IMR-90 (cell line): ENCODE measurements at regions not wholly inside any gene's neighbourhood (a gene's known extent, or its start where the extent isn't known, plus 50 kb on each side); places are given as distances from the start of the nearest gene placed in this dataset.

Source experiments
- ATAC-seq: fragments of 200-7000 bp; cut with Tn5 transposase; 2 replicates; pipeline ENCODE4 v1.9.1; 2020; ENCODE audit warnings: low read depth, mild to moderate bottlenecking, moderate library complexity
- BruUV-seq: library from RNA; stranded (reverse); fragments of 400-500 nt; replicated peaks from 2 replicates; lab custom pipeline; 2021; lab: Mats Ljungman, UMichigan
- CTCF ChIA-PET: fragments of 300-600 bp; formaldehyde crosslinking; extraction: SDS; loops from one replicate; lab custom pipeline; 2021; ENCODE audit warnings: antibody characterized with exemption; lab: Yijun Ruan, JAX
- POLR2A ChIA-PET: fragments of 300-600 bp; sonication (Branson Sonifier 250); formaldehyde crosslinking; loops from one replicate; lab custom pipeline; 2022; ENCODE audit warnings: antibody characterized with exemption; ENCODE audit not compliant: unreplicated experiment; lab: Charles Lee
- DNase-seq: peaks from one replicate; pipeline ENCODE4 v3.0.0; 2013
- H2AFZ ChIP-seq: replicated peaks from 2 replicates; pipeline ENCODE3; 2013; ENCODE audit warnings: low read length, mild to moderate bottlenecking; ENCODE audit not compliant: poor library complexity
- H2AK5ac ChIP-seq: 2 replicates; pipeline ENCODE4 v1.6.1; 2013; ENCODE audit warnings: low read depth, low read length, inconsistent platforms
- H2AK9ac ChIP-seq: replicated peaks from 2 replicates; pipeline ENCODE3; 2013; ENCODE audit warnings: mild to moderate bottlenecking, low read depth, low read length, moderate library complexity; ENCODE audit not compliant: poor library complexity
- H2BK120ac ChIP-seq: 2 replicates; pipeline ENCODE4 v1.6.1; 2013; ENCODE audit warnings: low read depth, low read length, inconsistent platforms
- H2BK15ac ChIP-seq: 3 replicates; pipeline ENCODE4 v1.6.1; 2013; ENCODE audit warnings: low read depth, low read length, inconsistent platforms
- H2BK20ac ChIP-seq: 2 replicates; pipeline ENCODE4 v1.6.1; 2013; ENCODE audit warnings: low read depth, mild to moderate bottlenecking, inconsistent platforms, low read length, moderate library complexity
- H2BK5ac ChIP-seq: 2 replicates; pipeline ENCODE4 v1.6.1; 2013; ENCODE audit warnings: mild to moderate bottlenecking, low read depth, low read length, inconsistent platforms; ENCODE audit not compliant: poor library complexity, severe bottlenecking
- H3K14ac ChIP-seq: replicated peaks from 2 replicates; pipeline ENCODE4 v1.6.1; 2013; ENCODE audit warnings: low read depth, low read length, inconsistent platforms
- H3K18ac ChIP-seq: 2 replicates; pipeline ENCODE4 v1.6.1; 2013; ENCODE audit warnings: low read depth, low read length, control low read depth
- H3K23ac ChIP-seq: 2 replicates; pipeline ENCODE4 v1.6.1; 2013; ENCODE audit warnings: low read depth, low read length, inconsistent platforms
- H3K27ac ChIP-seq: 2 replicates; pipeline ENCODE4 v1.5.1; 2013; ENCODE audit warnings: mild to moderate bottlenecking, control low read depth, low read length; ENCODE audit not compliant: insufficient read depth
- H3K27me3 ChIP-seq: 2 replicates; pipeline ENCODE4 v1.6.1; 2013; ENCODE audit warnings: low read length; ENCODE audit not compliant: control insufficient read depth, insufficient read depth
- H3K36me3 ChIP-seq: 2 replicates; pipeline ENCODE4 v1.6.1; 2013; ENCODE audit warnings: low read length, mixed read lengths; ENCODE audit not compliant: control insufficient read depth, insufficient read depth
- H3K4ac ChIP-seq: 2 replicates; pipeline ENCODE4 v1.6.1; 2013; ENCODE audit warnings: low read depth, low read length, inconsistent platforms
- H3K4me1 ChIP-seq: 2 replicates; pipeline ENCODE4 v1.6.1; 2013; ENCODE audit warnings: low read length, mixed read lengths; ENCODE audit not compliant: control insufficient read depth, insufficient read depth
- H3K4me2 ChIP-seq: 2 replicates; pipeline ENCODE4 v1.6.1; 2013; ENCODE audit warnings: low read depth, mild to moderate bottlenecking, control low read depth, low read length, moderate library complexity
- H3K4me3 ChIP-seq: 2 replicates; pipeline ENCODE4 v1.5.1; 2013; ENCODE audit warnings: low read depth, mild to moderate bottlenecking, control low read depth, low read length, moderate library complexity; ENCODE audit not compliant: insufficient read depth
- H3K56ac ChIP-seq: 2 replicates; pipeline ENCODE4 v1.6.1; 2013; ENCODE audit warnings: low read length, inconsistent platforms; ENCODE audit not compliant: insufficient read depth; ENCODE audit errors: extremely low read depth
- H3K79me1 ChIP-seq, 2 experiments: 2 replicates each; pipeline ENCODE4 v1.6.1; 2013; ENCODE audit warnings: low read length in 2 of 2, inconsistent platforms in 1 of 2, low read depth in 1 of 2
- H3K9ac ChIP-seq: 2 replicates; pipeline ENCODE4 v1.6.1; 2013; ENCODE audit warnings: low read depth, low read length, control low read depth
- H3K9me1 ChIP-seq: 2 replicates; pipeline ENCODE4 v1.6.1; 2013; ENCODE audit warnings: low read length, inconsistent platforms; ENCODE audit not compliant: insufficient read depth
- H3K9me3 ChIP-seq: 2 replicates; pipeline ENCODE4 v1.6.1; 2013; ENCODE audit warnings: low read length; ENCODE audit not compliant: control insufficient read depth, insufficient read depth
- H4K20me1 ChIP-seq: 2 replicates; pipeline ENCODE4 v1.6.1; 2013; ENCODE audit warnings: low read length, inconsistent platforms; ENCODE audit not compliant: insufficient read depth
- H4K5ac ChIP-seq: 2 replicates; pipeline ENCODE4 v1.6.1; 2013; ENCODE audit warnings: mild to moderate bottlenecking, low read depth, low read length, control low read depth
- H4K8ac ChIP-seq, 2 experiments: 2 replicates each; pipeline ENCODE4 v1.6.1; 2013; ENCODE audit warnings: low read depth in 2 of 2, low read length in 2 of 2, control low read depth in 1 of 2, inconsistent platforms in 1 of 2
- H4K91ac ChIP-seq: 2 replicates; pipeline ENCODE4 v1.6.1; 2013; ENCODE audit warnings: low read depth, low read length, inconsistent platforms; ENCODE audit not compliant: insufficient read depth
- CEBPB ChIP-seq: IDR thresholded peaks from 2 replicates; pipeline ENCODE4 v1.6.1; 2012; ENCODE audit warnings: low read depth, low read length, improper control_type of control experiment
- FOS ChIP-seq: fragments of 150-350 bp; IDR thresholded peaks from 2 replicates; pipeline ENCODE4 v1.6.1; 2016; ENCODE audit warnings: low read depth, low read length
- MAFK ChIP-seq: IDR thresholded peaks from 2 replicates; pipeline ENCODE4 v1.6.1; 2012; ENCODE audit warnings: low read depth, low read length, improper control_type of control experiment
- MAZ ChIP-seq: IDR thresholded peaks from 2 replicates; pipeline ENCODE4 v1.6.1; 2012; ENCODE audit warnings: low read depth, mild to moderate bottlenecking, low read length, improper control_type of control experiment, moderate library complexity, borderline replicate concordance
- MXI1 ChIP-seq: IDR thresholded peaks from 2 replicates; pipeline ENCODE4 v1.6.1; 2012; ENCODE audit warnings: low read depth, mild to moderate bottlenecking, low read length, moderate library complexity, borderline replicate concordance
- POLR2A ChIP-seq: IDR thresholded peaks from 2 replicates; pipeline ENCODE4 v1.6.1; 2012; ENCODE audit warnings: mild to moderate bottlenecking, low read depth, low read length
- RAD21 ChIP-seq: IDR thresholded peaks from 2 replicates; pipeline ENCODE4 v1.6.1; 2012; ENCODE audit warnings: low read length, improper control_type of control experiment
- RFX5 ChIP-seq: IDR thresholded peaks from 2 replicates; pipeline ENCODE4 v1.8.0; 2012; ENCODE audit warnings: low read depth, mild to moderate bottlenecking, low read length, moderate library complexity
- SMC3 ChIP-seq: fragments of 150-350 bp; IDR thresholded peaks from 2 replicates; pipeline ENCODE4 v1.6.1; 2016; ENCODE audit warnings: low read depth, mild to moderate bottlenecking, antibody characterized with exemption, low read length, moderate library complexity
- USF2 ChIP-seq: fragments of 150-350 bp; IDR thresholded peaks from 2 replicates; pipeline ENCODE4 v1.6.1; 2017; ENCODE audit warnings: mild to moderate bottlenecking, antibody characterized with exemption, low read length, low read depth
- WGBS, 2 experiments: methylation state at CpG; one replicate each; pipeline versions ENCODE4 v1.1.5 to v1.1.7; 2013; ENCODE audit warnings: missing lambda C conversion rate in 2 of 2; ENCODE audit not compliant: insufficient read length in 1 of 2; ENCODE audit errors: extremely low coverage in 2 of 2; 5-methylcytosine and 5-hydroxymethylcytosine counted together
- dilution Hi-C: fragments of 300-500 bp; cut with HindIII; formaldehyde crosslinking; loops from one replicate; pipeline ENCODE4 v1.14.3; 2018; ENCODE audit warnings: low sequenced_read_pairs; ENCODE audit not compliant: unreplicated experiment
- in situ Hi-C: fragments of 300-500 bp; cut with MboI; formaldehyde crosslinking; loops from 3 replicates; pipeline ENCODE4 v1.14.3; 2019; ENCODE audit warnings: low sequenced_read_pairs, inconsistent platforms, mixed read lengths
- intact Hi-C: fragments of 100-400 bp; cut with micrococcal nuclease; formaldehyde crosslinking; loops from 2 replicates; pipeline ENCODE4 v1.10.0; 2022

GRCh38 chr2:551621-552020 is 125.6 kb downstream of the TMEM18 start:
- no peak overlapping the region for H2BK120ac ChIP-seq
- in situ Hi-C loops (no loop called here), dilution Hi-C loops (no loop called here), intact Hi-C loops (no loop called here)
- 35% methylated on average over 4 of the region's 13 CpGs; no CpG with 5 or more reads in 1 of the 2 experiments for WGBS, 2 experiments
- no peak overlapping the region for H4K5ac ChIP-seq
- H3K36me3 ChIP-seq, result no peaks in the 10 kb centered on the region
- H2AK5ac ChIP-seq, result no peak overlapping the region
- no peaks in the 10 kb centered on the region for H3K79me1 ChIP-seq
- no peak overlapping the region for H2AK9ac ChIP-seq
- no peaks in the 10 kb centered on the region for H3K4me1 ChIP-seq
- CTCF ChIA-PET, result no interaction called here
- no peak overlapping the region for H2BK5ac ChIP-seq
- H2BK15ac ChIP-seq, result no peak overlapping the region
- POLR2A ChIA-PET, result no interaction called here
- no peak overlapping the region for H3K4me2 ChIP-seq
- H4K8ac ChIP-seq, result no peak overlapping the region
- no peak overlapping the region for H3K27ac ChIP-seq
- ATAC-seq (no peak), DNase-seq (no peak)
- no TSS peak for BruUV-seq
- H3K56ac ChIP-seq, result no peak overlapping the region
- no peak overlapping the region for H3K23ac ChIP-seq
- H3K14ac ChIP-seq, result no peak overlapping the region
- no peak overlapping the region for H3K4ac ChIP-seq
- peaks cover 39% of the 10 kb centered on the region for H3K9me3 ChIP-seq
- no peaks in the 10 kb centered on the region for H4K20me1 ChIP-seq
- H3K9ac ChIP-seq, result no peak overlapping the region
- H2BK20ac ChIP-seq, result no peak overlapping the region
- H3K9me1 ChIP-seq, result no peaks in the 10 kb centered on the region
- no peak overlapping the region for H4K91ac ChIP-seq
- H2AFZ ChIP-seq, result peak overlapping the region; percentile 38
- H3K4me3 ChIP-seq, result no peak overlapping the region
- no peaks in the 10 kb centered on the region for H3K27me3 ChIP-seq
- H3K18ac ChIP-seq, result no peak overlapping the region
- TF ChIP-seq POLR2A, result no peak
- no peak for TF ChIP-seq USF2
- no peak for TF ChIP-seq MAFK
- no peak for TF ChIP-seq MAZ
- TF ChIP-seq RAD21, result no peak
- TF ChIP-seq MXI1, result no peak
- TF ChIP-seq CEBPB, result no peak
- TF ChIP-seq SMC3, result no peak
- TF ChIP-seq FOS, result no peak
- TF ChIP-seq RFX5, result no peak
